Neural cell (in vitro differentiated cells): ENCODE measurements at regions not wholly inside any gene's neighbourhood (a gene's known extent, or its start where the extent isn't known, plus 50 kb on each side); places are given as distances from the start of the nearest gene placed in this dataset.

Experiments
- CTCF ChIP-seq: fragments of 450-650 bp; IDR thresholded peaks from 2 replicates; pipeline ENCODE4 v1.5.1; 2014; ENCODE audit warnings: antibody characterized with exemption, mild to moderate bottlenecking, moderate library complexity; ENCODE audit not compliant: poor library complexity, severe bottlenecking
- EZH2 ChIP-seq: fragments of 200-600, 300-800 bp; shearing (Covaris generic), sonication (generic); IDR thresholded peaks from 2 replicates; pipeline ENCODE4 v1.6.1; 2014; ENCODE audit warnings: antibody characterized with exemption, low read length, borderline replicate concordance, mild to moderate bottlenecking; ENCODE audit not compliant: insufficient read depth, poor library complexity, severe bottlenecking

- TF ChIP-seq EZH2 (no peak), CTCF (no peak)
These were observed 188.2 kb upstream of the RUNX1 start for GRCh38 chr21:35237287-35237686.
